Sigmoid colon (tissue), 6 donors: ENCODE measurements at regions not wholly inside any gene's neighbourhood (a gene's known extent, or its start where the extent isn't known, plus 50 kb on each side); places are given as distances from the start of the nearest gene placed in this dataset.

Source experiments
- DNase-seq: peaks from one replicate; pipeline ENCODE4 v3.0.0-alpha.2; 2019
- H3K27ac ChIP-seq, 4 donors: fragments of 200-600 bp; sonication (generic); one replicate each; pipeline ENCODE4 v1.5.1; 2016 to 2019; ENCODE audit warnings: mild to moderate bottlenecking in 1 of 4
- H3K27me3 ChIP-seq, 3 donors: fragments of 200-600 bp; sonication (generic); one replicate each; pipeline ENCODE4 v1.5.1; 2019; ENCODE audit warnings: mild to moderate bottlenecking in 1 of 3
- H3K36me3 ChIP-seq, 4 donors: fragments of 200-600 bp; sonication (generic); one replicate each; pipeline ENCODE4 v1.5.1; 2016 to 2019
- H3K4me1 ChIP-seq, 4 donors: fragments of 200-600 bp; sonication (generic); one replicate each; pipeline ENCODE4 v1.5.1; 2017 to 2019
- H3K4me3 ChIP-seq, 4 donors: fragments of 200-600 bp; sonication (generic); one replicate each; pipeline ENCODE4 v1.5.1; 2017 to 2019; ENCODE audit warnings: mild to moderate bottlenecking in 2 of 4, moderate library complexity in 1 of 4
- H3K9me3 ChIP-seq, 4 donors: fragments of 200-600 bp in 3 of 4; sonication (generic) in 3 of 4; one replicate each; pipeline versions ENCODE4 v1.5.1 to v1.6.1; 2013 to 2019
- EP300 ChIP-seq, 4 donors: sonication (generic); formaldehyde crosslinking; IDR thresholded peaks; one replicate each; pipeline ENCODE4 v1.6.1; 2017; ENCODE audit warnings: antibody characterized with exemption in 4 of 4
- POLR2A ChIP-seq, 2 donors: fragments of 450-650 bp; IDR thresholded peaks; one replicate each; pipeline ENCODE4 v1.6.1; 2016; ENCODE audit warnings: antibody characterized with exemption in 2 of 2, mild to moderate bottlenecking in 2 of 2, moderate library complexity in 2 of 2
- POLR2AphosphoS5 ChIP-seq, 4 donors: sonication (generic); formaldehyde crosslinking; IDR thresholded peaks; one replicate each; pipeline ENCODE4 v1.6.1; 2017; ENCODE audit warnings: antibody characterized with exemption in 4 of 4
- WGBS, 2 donors: extraction: QIAGEN DNeasy Blood & Tissue Kit; methylation state at CpG; one replicate each; pipeline ENCODE4 v1.1.7; 2013; 5-methylcytosine and 5-hydroxymethylcytosine counted together
- intact Hi-C: fragments of 100-400 bp; cut with DNase I; formaldehyde crosslinking; loops from one replicate; pipeline ENCODE4 v1.15.1; 2023
- TF ChIP-seq, protein P1 (sequence below), 4 experiments: fragments of 450-650 bp in 3 of 4; fragments of 200-600 bp in 1 of 4; IDR thresholded peaks; one replicate each; pipeline ENCODE4 v1.5.1; 2016 to 2019; ENCODE audit warnings: antibody characterized with exemption in 4 of 4, mild to moderate bottlenecking in 3 of 4, moderate library complexity in 2 of 4
- donor health status: healthy with polysubstance abuse.
- donor health status: healthy.

DNA sequence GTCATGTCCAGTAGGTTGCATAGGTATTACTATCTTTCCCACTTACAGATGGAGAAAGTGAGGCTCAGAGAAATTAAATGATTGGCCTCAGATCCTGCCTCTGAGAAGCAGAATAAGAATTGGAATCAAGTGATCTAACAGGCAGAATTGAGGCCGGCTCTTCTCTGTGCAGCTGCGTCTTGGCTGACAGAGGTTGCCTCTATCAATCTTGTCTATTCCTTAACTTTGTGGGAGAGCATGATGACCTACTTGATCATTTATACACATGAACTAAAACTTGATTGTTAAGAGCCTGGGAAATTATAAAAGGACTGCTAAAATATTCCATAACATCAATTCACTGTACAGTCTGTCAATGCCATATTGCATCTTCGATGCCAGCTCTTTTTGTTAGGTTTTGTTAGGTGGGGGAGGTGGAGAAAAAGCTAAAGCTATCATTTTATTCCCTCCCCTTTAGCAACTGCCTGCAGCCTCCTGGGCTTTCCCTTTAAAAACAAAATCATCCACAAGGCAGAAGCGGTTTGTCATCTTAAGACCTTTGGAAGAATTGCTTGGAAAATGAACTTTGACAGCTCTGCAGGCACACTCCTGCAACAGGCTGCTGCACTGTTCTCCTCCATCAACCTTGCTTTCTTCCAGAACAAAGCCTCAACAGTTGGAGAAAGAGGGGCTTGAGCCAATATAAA, 247.4 kb downstream of the SMARCA2 start:
- Histone ChIP-seq H3K4me3 (no peak overlapping the region), H3K9me3 (no peaks in the 10 kb centered on the region), H3K27ac (no peak overlapping the region), H3K4me1 (no peaks in the 10 kb centered on the region), H3K27me3 (no peaks in the 10 kb centered on the region), H3K36me3 (no peaks in the 10 kb centered on the region)
- DNase-seq, result no peak
- TF ChIP-seq, protein P1, sequence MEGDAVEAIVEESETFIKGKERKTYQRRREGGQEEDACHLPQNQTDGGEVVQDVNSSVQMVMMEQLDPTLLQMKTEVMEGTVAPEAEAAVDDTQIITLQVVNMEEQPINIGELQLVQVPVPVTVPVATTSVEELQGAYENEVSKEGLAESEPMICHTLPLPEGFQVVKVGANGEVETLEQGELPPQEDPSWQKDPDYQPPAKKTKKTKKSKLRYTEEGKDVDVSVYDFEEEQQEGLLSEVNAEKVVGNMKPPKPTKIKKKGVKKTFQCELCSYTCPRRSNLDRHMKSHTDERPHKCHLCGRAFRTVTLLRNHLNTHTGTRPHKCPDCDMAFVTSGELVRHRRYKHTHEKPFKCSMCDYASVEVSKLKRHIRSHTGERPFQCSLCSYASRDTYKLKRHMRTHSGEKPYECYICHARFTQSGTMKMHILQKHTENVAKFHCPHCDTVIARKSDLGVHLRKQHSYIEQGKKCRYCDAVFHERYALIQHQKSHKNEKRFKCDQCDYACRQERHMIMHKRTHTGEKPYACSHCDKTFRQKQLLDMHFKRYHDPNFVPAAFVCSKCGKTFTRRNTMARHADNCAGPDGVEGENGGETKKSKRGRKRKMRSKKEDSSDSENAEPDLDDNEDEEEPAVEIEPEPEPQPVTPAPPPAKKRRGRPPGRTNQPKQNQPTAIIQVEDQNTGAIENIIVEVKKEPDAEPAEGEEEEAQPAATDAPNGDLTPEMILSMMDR (IDR thresholded peaks at IDR 0.05), result no peak
- TF ChIP-seq POLR2AphosphoS5 (IDR thresholded peaks at IDR 0.05), result no peak
- no peak for TF ChIP-seq EP300 (IDR thresholded peaks at IDR 0.05)
- TF ChIP-seq POLR2A (IDR thresholded peaks at IDR 0.05), result no peak
- intact Hi-C loops, result no loop called here
- WGBS, 2 donors, result 79 to 86% methylated on average over 4 of the region's 4 CpGs

DNA sequence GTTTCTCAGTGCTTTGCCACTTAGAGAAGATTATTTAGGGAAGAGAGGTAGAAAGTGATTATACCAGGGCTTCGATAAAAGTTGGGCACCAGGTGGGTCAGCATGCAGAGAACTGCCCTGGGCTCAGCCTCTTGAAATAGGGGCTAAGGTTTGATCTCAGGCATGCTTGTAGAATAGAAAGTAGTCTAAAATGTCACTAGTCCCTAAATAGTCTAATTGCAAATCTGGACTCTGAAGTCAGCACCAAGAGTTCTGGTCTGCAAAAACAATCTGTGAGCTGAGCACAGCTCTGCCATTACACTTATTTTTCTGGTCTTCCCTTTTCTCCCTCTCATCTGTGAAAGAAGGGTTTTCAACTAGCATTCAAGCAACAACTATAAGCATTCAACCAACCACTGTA, 248.0 kb downstream of the SMARCA2 start:
- TF ChIP-seq POLR2AphosphoS5 (IDR thresholded peaks at IDR 0.05), result no peak

DNA sequence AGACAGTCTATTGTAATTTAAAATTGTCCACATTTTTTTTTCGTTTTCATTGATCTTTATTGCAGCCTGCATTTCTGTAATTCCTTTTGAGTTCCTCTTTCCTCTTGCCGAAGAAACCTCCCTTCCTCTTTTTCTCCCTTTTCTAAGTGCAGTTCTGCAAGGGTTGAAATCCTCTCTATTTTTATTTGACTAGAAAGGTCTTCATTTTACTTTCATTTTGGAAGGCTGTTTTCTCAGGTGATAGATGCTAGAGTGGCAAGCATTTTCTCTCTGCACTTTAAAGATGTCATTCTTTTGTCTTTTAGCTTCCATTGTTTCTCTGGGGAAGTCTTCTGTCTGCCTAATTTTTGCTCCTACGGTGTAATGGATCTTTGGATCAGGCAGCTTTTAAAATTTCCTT, 248.5 kb downstream of the SMARCA2 start:
- no peak for DNase-seq
- no peak overlapping the region for H3K4me3 ChIP-seq
- no peaks in the 10 kb centered on the region for H3K9me3 ChIP-seq
- no peaks in the 10 kb centered on the region for H3K27me3 ChIP-seq
- TF ChIP-seq POLR2A (IDR thresholded peaks at IDR 0.05) (no peak), POLR2AphosphoS5 (IDR thresholded peaks at IDR 0.05) (no peak), EP300 (IDR thresholded peaks at IDR 0.05) (no peak)
- TF ChIP-seq, protein P1 (IDR thresholded peaks at IDR 0.05), result no peak
- 25 to 28% methylated on average over 3 of the region's 3 CpGs for WGBS, 2 donors
- no peak overlapping the region for H3K27ac ChIP-seq
- intact Hi-C loops, result no loop called here
- H3K4me1 ChIP-seq, result no peaks in the 10 kb centered on the region
- no peaks in the 10 kb centered on the region for H3K36me3 ChIP-seq

More for the DNA sequence above, 248.0 kb downstream of the SMARCA2 start:
- Histone ChIP-seq H3K9me3 (no peaks in the 10 kb centered on the region), H3K4me1 (no peaks in the 10 kb centered on the region), H3K27me3 (no peaks in the 10 kb centered on the region), H3K27ac (no peak overlapping the region), H3K36me3 (no peaks in the 10 kb centered on the region), H3K4me3 (no peak overlapping the region)
- 96 to 97% methylated on average over 1 of the region's 1 CpG for WGBS, 2 donors
- DNase-seq, result no peak
- intact Hi-C loops, result no loop called here

DNA sequence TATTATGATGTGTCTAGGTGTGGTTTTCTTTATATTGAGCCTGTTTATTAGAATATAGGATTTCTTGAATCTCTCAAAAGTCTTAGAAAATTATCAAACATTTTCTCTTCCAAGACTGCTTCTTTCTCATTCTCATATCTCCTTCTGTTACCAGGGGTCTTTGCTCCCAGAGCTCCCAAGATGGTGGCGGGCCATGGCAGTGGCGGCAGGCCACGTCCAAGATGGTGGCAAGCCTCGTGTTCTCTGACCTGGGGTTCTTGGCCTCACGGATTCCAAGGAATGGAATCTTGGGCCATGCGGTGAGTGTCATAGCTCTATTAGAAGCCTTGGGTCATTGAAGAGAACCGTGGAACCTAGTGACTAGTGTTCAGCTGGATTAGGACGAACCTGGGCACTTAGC, 248.9 kb downstream of the SMARCA2 start:
- Histone ChIP-seq H3K4me1 (no peaks in the 10 kb centered on the region), H3K27ac (no peak overlapping the region), H3K9me3 (no peaks in the 10 kb centered on the region), H3K4me3 (no peak overlapping the region), H3K27me3 (no peaks in the 10 kb centered on the region), H3K36me3 (no peaks in the 10 kb centered on the region)
- TF ChIP-seq POLR2AphosphoS5 (IDR thresholded peaks at IDR 0.05) (no peak), EP300 (IDR thresholded peaks at IDR 0.05) (no peak), POLR2A (IDR thresholded peaks at IDR 0.05) (no peak)
- TF ChIP-seq, protein P1 (IDR thresholded peaks at IDR 0.05), result no peak
- no peak for DNase-seq
- WGBS, 2 donors, result 95% methylated on average over 8 of the region's 8 CpGs
- intact Hi-C loops, result no loop called here

DNA sequence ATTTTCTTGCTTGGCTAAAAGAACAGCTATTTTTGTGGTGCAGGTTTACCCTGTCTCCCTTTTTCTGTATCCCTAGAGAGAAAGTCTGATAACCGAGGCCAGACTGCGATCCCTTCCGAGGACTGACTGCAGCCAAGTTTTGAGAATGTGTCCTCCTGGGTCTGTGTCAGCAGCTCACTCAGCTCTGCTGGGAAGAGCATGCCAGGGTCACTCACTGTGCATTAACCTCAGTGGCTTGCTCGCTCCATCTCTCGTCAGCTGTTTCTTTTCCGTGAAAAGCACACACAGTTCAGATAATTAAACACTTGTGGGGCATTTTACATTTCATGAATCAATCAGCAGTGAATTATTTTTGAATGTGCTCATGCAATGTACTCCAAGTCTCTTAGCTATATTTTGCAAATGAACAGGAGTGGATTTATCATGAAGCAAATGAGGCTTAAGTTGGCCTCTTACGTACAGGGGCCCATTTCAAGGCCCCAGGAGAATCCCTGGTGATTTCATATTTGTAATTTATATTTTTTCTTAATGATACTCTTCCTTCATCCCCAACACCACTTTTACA, 252.1 kb downstream of the SMARCA2 start:
- Histone ChIP-seq H3K36me3 (no peaks in the 10 kb centered on the region), H3K4me3 (no peak overlapping the region), H3K27me3 (no peaks in the 10 kb centered on the region), H3K9me3 (no peaks in the 10 kb centered on the region), H3K27ac (no peak overlapping the region), H3K4me1 (no peaks in the 10 kb centered on the region)
- intact Hi-C loops, result no loop called here
- WGBS, 2 donors, result 79 to 80% methylated on average over 7 of the region's 7 CpGs
- TF ChIP-seq, protein P1 (IDR thresholded peaks at IDR 0.05), result no peak
- TF ChIP-seq POLR2AphosphoS5 (IDR thresholded peaks at IDR 0.05) (no peak), EP300 (IDR thresholded peaks at IDR 0.05) (no peak), POLR2A (IDR thresholded peaks at IDR 0.05) (no peak)
- no peak for DNase-seq
